Caco-2 (cell line): ENCODE measurements at regions not wholly inside any gene's neighbourhood (a gene's known extent, or its start where the extent isn't known, plus 50 kb on each side); places are given as distances from the start of the nearest gene placed in this dataset.

Experiments used
- BruUV-seq: library from RNA; stranded (reverse); fragments of 400-500 nt; replicated peaks from 2 replicates; lab custom pipeline; 2021; lab: Mats Ljungman, UMichigan
- CTCF ChIA-PET: fragments of 300-600 bp; sonication (Branson Sonifier 250); formaldehyde crosslinking; loops from one replicate; lab custom pipeline; 2022; ENCODE audit warnings: antibody characterized with exemption; lab: Charles Lee
- POLR2A ChIA-PET: fragments of 300-600 bp; sonication (Branson Sonifier 250); formaldehyde crosslinking; loops from one replicate; lab custom pipeline; 2022; ENCODE audit warnings: antibody characterized with exemption; lab: Charles Lee
- DNase-seq, 2 experiments: peaks; one replicate each; pipeline versions ENCODE4 v3.0.0 to v3.0.0-alpha.2; 2020 to 2022
- H3K27me3 ChIP-seq: replicated peaks from 2 replicates; pipeline ENCODE4 v1.6.0; 2011; ENCODE audit warnings: low read length; ENCODE audit not compliant: control insufficient read depth, insufficient read depth
- H3K36me3 ChIP-seq: 2 replicates; pipeline ENCODE4 v1.5.1; 2011; ENCODE audit warnings: low read length; ENCODE audit not compliant: control insufficient read depth, insufficient read depth
- H3K4me1 ChIP-seq: fragments of 250-450 bp; sonication (Bioruptor Pico); 2 replicates; pipeline ENCODE4 v1.5.1; 2020; ENCODE audit warnings: mild to moderate bottlenecking
- H3K4me3 ChIP-seq: 2 replicates; pipeline ENCODE4 v1.5.1; 2011; ENCODE audit warnings: low read depth, mild to moderate bottlenecking, control low read depth, low read length
- H3K9me3 ChIP-seq: fragments of 250-450 bp; sonication (Bioruptor Pico); 2 replicates; pipeline ENCODE4 v1.5.1; 2020; ENCODE audit warnings: mild to moderate bottlenecking, moderate library complexity
- H3K27ac Mint-ChIP-seq: one replicate; pipeline ENCODE4 v1.8.0; 2022; ENCODE audit warnings: mixed read lengths; ENCODE audit not compliant: unreplicated experiment
- H3K27me3 Mint-ChIP-seq: one replicate; pipeline ENCODE4 v1.8.0; 2022; ENCODE audit warnings: mixed read lengths; ENCODE audit not compliant: insufficient read depth, unreplicated experiment
- H3K36me3 Mint-ChIP-seq: one replicate; pipeline ENCODE4 v1.8.0; 2022; ENCODE audit warnings: mild to moderate bottlenecking, mixed read lengths; ENCODE audit not compliant: insufficient read depth, unreplicated experiment
- H3K4me1 Mint-ChIP-seq: one replicate; pipeline ENCODE4 v1.8.0; 2022; ENCODE audit warnings: low read depth, mixed read lengths; ENCODE audit not compliant: unreplicated experiment
- H3K4me3 Mint-ChIP-seq: one replicate; pipeline ENCODE4 v1.8.0; 2022; ENCODE audit warnings: mild to moderate bottlenecking, moderate library complexity, mixed read lengths; ENCODE audit not compliant: unreplicated experiment
- H3K9me3 Mint-ChIP-seq: one replicate; pipeline ENCODE4 v1.8.0; 2022; ENCODE audit warnings: mixed read lengths; ENCODE audit not compliant: unreplicated experiment
- CTCF ChIP-seq, 2 experiments: fragments of 200-600 bp in 1 of 2; IDR thresholded peaks; 1 replicate in 1 of 2; 2 replicates in 1 of 2; pipeline versions ENCODE4 v1.5.1 to v1.8.0; 2011 to 2022; ENCODE audit warnings: antibody characterized with exemption in 1 of 2, control low read depth in 1 of 2, inconsistent platforms in 1 of 2, low read depth in 1 of 2, low read length in 1 of 2, mild to moderate bottlenecking in 1 of 2, moderate library complexity in 1 of 2; ENCODE audit not compliant: insufficient read depth in 1 of 2, severe bottlenecking in 1 of 2, unreplicated experiment in 1 of 2
- intact Hi-C: fragments of 100-400 bp; cut with micrococcal nuclease; formaldehyde crosslinking; loops from one replicate; pipeline ENCODE4 v1.10.0; 2022; ENCODE audit not compliant: unreplicated experiment

- H3K27me3 ChIP-seq = no peaks in the 10 kb centered on the region
- Mint-ChIP-seq H3K4me1 (peaks cover 7% of the 10 kb centered on the region), H3K9me3 (no peaks in the 10 kb centered on the region), H3K4me3 (no peak overlapping the region), H3K36me3 (no peaks in the 10 kb centered on the region), H3K27me3 (peaks cover 6% of the 10 kb centered on the region), H3K27ac (no peak overlapping the region)
- no peaks in the 10 kb centered on the region for H3K9me3 ChIP-seq
- TF ChIP-seq CTCF (IDR thresholded peaks at IDR 0.05; ENCODE audit: insufficient read depth in 1 of 2, low read depth in 1 of 2, low read length in 1 of 2, severe bottlenecking in 1 of 2, unreplicated experiment in 1 of 2) = no peak
- H3K4me3 ChIP-seq = no peak overlapping the region
- ChIA-PET POLR2A (no interaction called here), CTCF (no interaction called here)
- DNase-seq = no peak
- BruUV-seq = no TSS peak
- H3K36me3 ChIP-seq = no peaks in the 10 kb centered on the region
- H3K4me1 ChIP-seq = peaks cover 11% of the 10 kb centered on the region
- intact Hi-C loops = no loop called here
Measured at GRCh38 chr2:18496516-18496915, 63.9 kb downstream of the RDH14 start.

- Mint-ChIP-seq H3K9me3 (no peaks in the 10 kb centered on the region), H3K27ac (no peak overlapping the region)
- POLR2A ChIA-PET = no interaction called here
Measured at GRCh38 chr2:18495058-18495457, 65.4 kb downstream of the RDH14 start.

GRCh38 chr2:18492721-18493120 is 67.7 kb downstream of the RDH14 start:
- no peaks in the 10 kb centered on the region for H3K9me3 Mint-ChIP-seq
- H3K4me1 Mint-ChIP-seq = no peaks in the 10 kb centered on the region
- Histone ChIP-seq H3K4me3 (no peak overlapping the region), H3K27me3 (no peaks in the 10 kb centered on the region), H3K9me3 (no peaks in the 10 kb centered on the region), H3K36me3 (no peaks in the 10 kb centered on the region), H3K4me1 (peaks cover 1% of the 10 kb centered on the region)
- no peaks in the 10 kb centered on the region for H3K36me3 Mint-ChIP-seq
- no peak for DNase-seq
- TF ChIP-seq CTCF (IDR thresholded peaks at IDR 0.05; ENCODE audit: insufficient read depth in 1 of 2, low read depth in 1 of 2, low read length in 1 of 2, severe bottlenecking in 1 of 2, unreplicated experiment in 1 of 2) = no peak
- H3K27ac Mint-ChIP-seq = no peak overlapping the region
- BruUV-seq = no TSS peak
- intact Hi-C loops = no loop called here
- POLR2A ChIA-PET = no interaction called here
- CTCF ChIA-PET = no interaction called here
- peaks cover 11% of the 10 kb centered on the region for H3K27me3 Mint-ChIP-seq
- H3K4me3 Mint-ChIP-seq = no peak overlapping the region

More at GRCh38 chr2:18495058-18495457, 65.4 kb downstream of the RDH14 start:
- intact Hi-C loops = no loop called here
- no peak for DNase-seq
- Mint-ChIP-seq H3K4me3 (no peak overlapping the region), H3K36me3 (no peaks in the 10 kb centered on the region), H3K27me3 (peaks cover 11% of the 10 kb centered on the region), H3K4me1 (peaks cover 7% of the 10 kb centered on the region)
- Histone ChIP-seq H3K36me3 (no peaks in the 10 kb centered on the region), H3K4me1 (peaks cover 11% of the 10 kb centered on the region), H3K4me3 (no peak overlapping the region), H3K27me3 (no peaks in the 10 kb centered on the region), H3K9me3 (no peaks in the 10 kb centered on the region)
- no peak for TF ChIP-seq CTCF (IDR thresholded peaks at IDR 0.05; ENCODE audit: insufficient read depth in 1 of 2, low read depth in 1 of 2, low read length in 1 of 2, severe bottlenecking in 1 of 2, unreplicated experiment in 1 of 2)
- no TSS peak for BruUV-seq
- CTCF ChIA-PET = no interaction called here
